ENCODE measurements at regions not wholly inside any gene's neighbourhood (a gene's known extent, or its start where the extent isn't known, plus 50 kb on each side); places are given as distances from the start of the nearest gene placed in this dataset.

DNA sequence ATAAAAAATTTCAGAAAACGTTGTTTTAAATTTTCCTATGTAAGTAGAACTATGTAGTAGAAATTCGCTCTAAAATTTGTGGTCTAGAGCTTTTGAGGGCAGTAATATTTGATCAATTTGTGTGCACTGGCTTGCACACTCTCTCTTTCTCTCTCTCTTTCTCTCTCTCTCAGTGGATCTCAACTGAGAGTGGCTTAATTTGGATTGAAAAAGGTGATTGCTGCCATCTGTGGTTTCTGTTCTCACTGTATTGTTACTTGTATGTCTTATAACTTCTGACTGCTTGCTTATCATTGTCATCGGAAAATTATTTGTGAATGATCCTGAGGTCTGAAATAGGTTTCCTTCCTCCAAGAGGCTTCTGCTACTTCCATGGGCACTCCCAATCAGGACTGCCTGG is 368.2 kb downstream of the KCTD16 start:
- TF ChIP-seq, protein P1, sequence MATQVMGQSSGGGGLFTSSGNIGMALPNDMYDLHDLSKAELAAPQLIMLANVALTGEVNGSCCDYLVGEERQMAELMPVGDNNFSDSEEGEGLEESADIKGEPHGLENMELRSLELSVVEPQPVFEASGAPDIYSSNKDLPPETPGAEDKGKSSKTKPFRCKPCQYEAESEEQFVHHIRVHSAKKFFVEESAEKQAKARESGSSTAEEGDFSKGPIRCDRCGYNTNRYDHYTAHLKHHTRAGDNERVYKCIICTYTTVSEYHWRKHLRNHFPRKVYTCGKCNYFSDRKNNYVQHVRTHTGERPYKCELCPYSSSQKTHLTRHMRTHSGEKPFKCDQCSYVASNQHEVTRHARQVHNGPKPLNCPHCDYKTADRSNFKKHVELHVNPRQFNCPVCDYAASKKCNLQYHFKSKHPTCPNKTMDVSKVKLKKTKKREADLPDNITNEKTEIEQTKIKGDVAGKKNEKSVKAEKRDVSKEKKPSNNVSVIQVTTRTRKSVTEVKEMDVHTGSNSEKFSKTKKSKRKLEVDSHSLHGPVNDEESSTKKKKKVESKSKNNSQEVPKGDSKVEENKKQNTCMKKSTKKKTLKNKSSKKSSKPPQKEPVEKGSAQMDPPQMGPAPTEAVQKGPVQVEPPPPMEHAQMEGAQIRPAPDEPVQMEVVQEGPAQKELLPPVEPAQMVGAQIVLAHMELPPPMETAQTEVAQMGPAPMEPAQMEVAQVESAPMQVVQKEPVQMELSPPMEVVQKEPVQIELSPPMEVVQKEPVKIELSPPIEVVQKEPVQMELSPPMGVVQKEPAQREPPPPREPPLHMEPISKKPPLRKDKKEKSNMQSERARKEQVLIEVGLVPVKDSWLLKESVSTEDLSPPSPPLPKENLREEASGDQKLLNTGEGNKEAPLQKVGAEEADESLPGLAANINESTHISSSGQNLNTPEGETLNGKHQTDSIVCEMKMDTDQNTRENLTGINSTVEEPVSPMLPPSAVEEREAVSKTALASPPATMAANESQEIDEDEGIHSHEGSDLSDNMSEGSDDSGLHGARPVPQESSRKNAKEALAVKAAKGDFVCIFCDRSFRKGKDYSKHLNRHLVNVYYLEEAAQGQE (IDR thresholded peaks at IDR 0.05; ENCODE audit: insufficient read depth in 1 of 2, low read depth in 2 of 2, low read length in 1 of 2) = no peak
- no peak for TF ChIP-seq POLR2AphosphoS5 (IDR thresholded peaks at IDR 0.05; ENCODE audit: low read depth, low read length)
- no peak for TF ChIP-seq SIN3A (IDR thresholded peaks at IDR 0.05; ENCODE audit: borderline replicate concordance, insufficient read depth, low read depth, low read length)
- TF ChIP-seq, protein P2, sequence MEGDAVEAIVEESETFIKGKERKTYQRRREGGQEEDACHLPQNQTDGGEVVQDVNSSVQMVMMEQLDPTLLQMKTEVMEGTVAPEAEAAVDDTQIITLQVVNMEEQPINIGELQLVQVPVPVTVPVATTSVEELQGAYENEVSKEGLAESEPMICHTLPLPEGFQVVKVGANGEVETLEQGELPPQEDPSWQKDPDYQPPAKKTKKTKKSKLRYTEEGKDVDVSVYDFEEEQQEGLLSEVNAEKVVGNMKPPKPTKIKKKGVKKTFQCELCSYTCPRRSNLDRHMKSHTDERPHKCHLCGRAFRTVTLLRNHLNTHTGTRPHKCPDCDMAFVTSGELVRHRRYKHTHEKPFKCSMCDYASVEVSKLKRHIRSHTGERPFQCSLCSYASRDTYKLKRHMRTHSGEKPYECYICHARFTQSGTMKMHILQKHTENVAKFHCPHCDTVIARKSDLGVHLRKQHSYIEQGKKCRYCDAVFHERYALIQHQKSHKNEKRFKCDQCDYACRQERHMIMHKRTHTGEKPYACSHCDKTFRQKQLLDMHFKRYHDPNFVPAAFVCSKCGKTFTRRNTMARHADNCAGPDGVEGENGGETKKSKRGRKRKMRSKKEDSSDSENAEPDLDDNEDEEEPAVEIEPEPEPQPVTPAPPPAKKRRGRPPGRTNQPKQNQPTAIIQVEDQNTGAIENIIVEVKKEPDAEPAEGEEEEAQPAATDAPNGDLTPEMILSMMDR (IDR thresholded peaks at IDR 0.05) = no peak
- TF ChIP-seq TCF7L2 (IDR thresholded peaks at IDR 0.05; ENCODE audit: low read depth, low read length) = no peak
- Histone ChIP-seq H3K4me1 (ENCODE audit: control insufficient read depth, insufficient read depth, low read length) (no peaks in the 10 kb centered on the region), H3K36me3 (ENCODE audit: control insufficient read depth, insufficient read depth, low read length) (no peaks in the 10 kb centered on the region), H3K9me3 (ENCODE audit: control insufficient read depth, insufficient read depth, low read depth, low read length) (no peaks in the 10 kb centered on the region), H3K27me3 (ENCODE audit: control insufficient read depth, insufficient read depth, low read length) (no peaks in the 10 kb centered on the region), H3K4me3 (ENCODE audit: low read depth in 2 of 2, low read length in 2 of 2) (no peak overlapping the region), H3K27ac (ENCODE audit: low read length) (no peak overlapping the region)
- no peak for DNase-seq (ENCODE audit: low read depth, low spot score)
- no peak for ATAC-seq
- in situ Hi-C loops (cut with HindIII; ENCODE audit: low pct_unique_long_range_greater_than_20kb, low sequenced_read_pairs) (no loop called here), intact Hi-C loops (cut with micrococcal nuclease; ENCODE audit: unreplicated experiment) (no loop called here)
- no TSS peak for BruUV-seq (replicated peaks)
- ChIA-PET POLR2A (no interaction called here), CTCF (no interaction called here)
